GM20000 (cell line): ENCODE measurements at regions not wholly inside any gene's neighbourhood (a gene's known extent, or its start where the extent isn't known, plus 50 kb on each side); places are given as distances from the start of the nearest gene placed in this dataset.

Source experiments
- DNase-seq: peaks from one replicate; pipeline ENCODE4 v3.0.0; 2012; ENCODE audit warnings: low spot score
- CTCF ChIP-seq: IDR thresholded peaks from 2 replicates; pipeline ENCODE4 v1.5.1; 2012; ENCODE audit warnings: mild to moderate bottlenecking, control low read depth; ENCODE audit errors: extremely low read depth, missing control alignments

- DNase-seq = no peak
- TF ChIP-seq CTCF = no peak
Measured at GRCh38 chr4:65126200-65126599, 544.1 kb downstream of the EPHA5 start.

DNA sequence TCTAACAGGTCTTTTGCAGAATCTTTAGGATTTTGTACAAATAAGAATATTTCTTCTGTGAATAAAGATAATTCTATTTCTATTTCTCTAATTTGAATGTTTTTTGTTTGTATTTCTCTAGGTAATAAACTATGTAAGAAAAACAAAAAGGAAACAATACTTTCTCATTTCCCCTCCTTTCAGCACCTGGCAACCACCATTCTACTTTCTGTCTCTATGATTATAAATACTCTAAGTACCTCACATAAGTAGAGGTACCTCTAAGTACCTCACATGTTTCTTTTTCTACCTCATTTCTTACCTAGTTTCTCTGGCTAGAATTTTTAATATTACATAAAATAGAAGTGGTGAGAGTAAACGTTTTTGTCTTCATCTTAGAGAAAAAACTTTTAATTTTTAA, 550.0 kb downstream of the EPHA5 start:
- TF ChIP-seq CTCF = no peak
- no peak for DNase-seq

DNA sequence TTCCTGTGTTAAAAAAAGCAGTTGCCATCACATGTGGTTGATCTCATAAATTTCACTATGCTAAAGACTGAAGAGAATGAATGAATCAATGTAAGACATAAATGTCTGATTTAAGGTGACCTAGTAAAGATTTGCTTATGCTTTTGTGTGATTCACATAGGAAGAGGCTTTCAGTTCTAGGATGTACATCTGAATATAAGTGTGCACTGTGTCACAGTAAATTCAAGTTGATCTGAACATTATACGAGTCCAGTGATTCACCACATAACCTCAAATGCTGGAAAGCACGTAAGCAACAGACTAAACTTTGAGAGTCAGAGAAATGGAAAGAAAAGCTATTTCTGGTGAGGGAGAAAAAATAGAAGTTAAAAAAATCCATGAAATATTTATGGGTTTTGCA, 567.9 kb downstream of the EPHA5 start:
- no peak for DNase-seq
- no peak for TF ChIP-seq CTCF

DNA sequence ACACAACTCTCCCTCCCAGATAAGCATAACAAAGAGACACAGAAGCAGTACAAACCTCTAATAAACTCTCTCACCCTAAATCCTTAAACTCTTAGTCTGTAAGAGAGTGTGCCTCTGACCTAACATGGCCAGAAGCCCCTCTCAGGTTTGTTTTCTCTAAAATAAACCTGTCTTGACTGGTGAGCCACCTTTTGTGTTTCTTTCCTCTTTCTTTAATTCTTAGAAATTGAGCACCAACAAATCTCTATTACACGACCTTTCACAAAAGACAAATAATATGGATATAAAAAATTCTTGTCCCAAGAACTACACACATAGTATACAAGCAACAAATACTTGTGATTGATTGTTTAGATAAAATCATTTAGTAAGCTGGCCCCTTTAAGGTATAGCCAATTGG, 573.7 kb downstream of the EPHA5 start:
- DNase-seq = no peak
- TF ChIP-seq CTCF = no peak

- DNase-seq = no peak
- TF ChIP-seq CTCF = no peak
Measured at GRCh38 chr4:65089666-65090065, 580.6 kb downstream of the EPHA5 start.

GRCh38 chr4:65083076-65083475, 587.2 kb downstream of the EPHA5 start:
- no peak for DNase-seq
- no peak for TF ChIP-seq CTCF

- DNase-seq = no peak
- no peak for TF ChIP-seq CTCF
Measured at GRCh38 chr4:65071564-65071963, 598.7 kb downstream of the EPHA5 start.
